K562 (cell line): ENCODE measurements at regions not wholly inside any gene's neighbourhood (a gene's known extent, or its start where the extent isn't known, plus 50 kb on each side); places are given as distances from the start of the nearest gene placed in this dataset.

Source experiments
- ATAC-seq: fragments of 200-7000 bp; cut with Tn5 transposase; 3 replicates; pipeline ENCODE4 v1.9.1; 2020; ENCODE audit warnings: moderate library complexity
- BruUV-seq: library from RNA; stranded (reverse); fragments of 400-500 nt; replicated peaks from 2 replicates; lab custom pipeline; 2021; lab: Mats Ljungman, UMichigan
- CTCF ChIA-PET: fragments of 300-600 bp; formaldehyde crosslinking; extraction: SDS; loops from one replicate; lab custom pipeline; 2021; ENCODE audit warnings: low intra/inter-chr PET ratio; lab: Yijun Ruan, JAX
- POLR2A ChIA-PET: fragments of 300-600, 350-650 bp; sonication (Branson Sonifier 250); formaldehyde crosslinking; extraction: SDS; loops from one replicate; lab custom pipeline; 2021; ENCODE audit warnings: antibody characterized with exemption, inconsistent platforms; lab: Yijun Ruan, JAX
- DNase-seq, 4 experiments: peaks; one replicate each; pipeline versions ENCODE4 v3.0.0 to v3.0.0-alpha.2; 2011 to 2018; ENCODE audit warnings: low spot score in 3 of 4, mixed read lengths in 3 of 4; ENCODE audit errors: extremely low read depth in 1 of 4
- FAIRE-seq: peaks from 2 replicates; lab custom pipeline; 2011; peaks lifted over from hg19 to GRCh38; lab: Jason Lieb, UNC
- H2AFZ ChIP-seq: 2 replicates; pipeline ENCODE4 v1.6.0; 2011; ENCODE audit warnings: low read depth, low read length, control low read depth, inconsistent platforms
- H3K27ac ChIP-seq: fragments of 200-600 bp; 3 replicates; pipeline ENCODE4 v1.8.0; 2011; ENCODE audit warnings: low read depth, mild to moderate bottlenecking, control low read depth, inconsistent platforms, low read length, moderate library complexity, mixed read lengths; ENCODE audit errors: extremely low read depth
- H3K27me3 ChIP-seq, 2 experiments: fragments of 300-600 bp in 1 of 2; 2 replicates in 1 of 2; 3 replicates in 1 of 2; pipeline versions ENCODE4 v1.6.0 to v1.8.0; 2011; ENCODE audit warnings: inconsistent platforms in 2 of 2, low read length in 2 of 2, mild to moderate bottlenecking in 1 of 2, mixed read lengths in 1 of 2, moderate library complexity in 1 of 2; ENCODE audit not compliant: control insufficient read depth in 2 of 2, insufficient read depth in 2 of 2
- H3K36me3 ChIP-seq: fragments of 300-600 bp; 3 replicates; pipeline ENCODE4 v1.8.0; 2011; ENCODE audit warnings: mild to moderate bottlenecking, low read length, inconsistent platforms; ENCODE audit not compliant: control insufficient read depth, insufficient read depth
- H3K4me1 ChIP-seq, 2 experiments: fragments of 200-600 bp in 1 of 2; replicated peaks in 1 of 2; 2 replicates in 1 of 2; 3 replicates in 1 of 2; pipeline versions ENCODE4 v1.5.1 to v1.8.0; 2011; ENCODE audit warnings: inconsistent platforms in 2 of 2, low read length in 2 of 2, mild to moderate bottlenecking in 1 of 2, mixed read lengths in 1 of 2, moderate library complexity in 1 of 2; ENCODE audit not compliant: control insufficient read depth in 2 of 2, insufficient read depth in 2 of 2
- H3K4me2 ChIP-seq: 2 replicates; pipeline ENCODE4 v1.6.1; 2011; ENCODE audit warnings: low read length, control low read depth, inconsistent platforms, mixed read lengths; ENCODE audit not compliant: insufficient read depth
- H3K4me3 ChIP-seq: fragments of 200-600 bp; sonication (generic), shearing (Covaris generic); 2 replicates; pipeline ENCODE4 v1.5.1; 2016; ENCODE audit warnings: control low read depth, inconsistent platforms
- H3K79me2 ChIP-seq: fragments of 200-600 bp; 3 replicates; pipeline ENCODE4 v1.8.0; 2011; ENCODE audit warnings: low read length, inconsistent platforms; ENCODE audit not compliant: control insufficient read depth, insufficient read depth
- H3K9ac ChIP-seq, 2 experiments: 2 replicates each; pipeline versions ENCODE4 v1.6.0 to v1.6.1; 2011; ENCODE audit warnings: low read depth in 2 of 2, low read length in 2 of 2, control low read depth in 1 of 2, inconsistent platforms in 1 of 2, mild to moderate bottlenecking in 1 of 2, mixed read lengths in 1 of 2; ENCODE audit not compliant: insufficient read depth in 1 of 2
- H3K9me1 ChIP-seq: one replicate; pipeline ENCODE4 v1.6.0; 2011; ENCODE audit warnings: inconsistent platforms, mild to moderate bottlenecking, low read length, moderate library complexity; ENCODE audit not compliant: control insufficient read depth, insufficient read depth
- H3K9me3 ChIP-seq: replicated peaks from 2 replicates; pipeline ENCODE4 v1.5.1; 2011; ENCODE audit warnings: low read depth, low read length, inconsistent platforms; ENCODE audit not compliant: control insufficient read depth, insufficient read depth
- H4K20me1 ChIP-seq: replicated peaks from 2 replicates; pipeline ENCODE4 v1.6.1; 2011; ENCODE audit warnings: low read length, inconsistent platforms, mixed read lengths; ENCODE audit not compliant: control insufficient read depth, insufficient read depth
- BRCA1 ChIP-seq, 2 experiments: fragments of 450-650 bp in 1 of 2; sonication (generic) in 1 of 2; formaldehyde crosslinking in 1 of 2; IDR thresholded peaks; 2 replicates each; pipeline versions ENCODE4 v1.5.0 to v1.6.1; 2017 to 2020; ENCODE audit warnings: mild to moderate bottlenecking in 1 of 2, missing genetic modification reagents in 1 of 2
- DDX20 ChIP-seq: fragments of 450-650 bp; IDR thresholded peaks from 2 replicates; pipeline ENCODE4 v1.6.1; 2016; ENCODE audit warnings: missing genetic modification characterization, low read depth, mild to moderate bottlenecking, missing compliant biosample characterization, moderate library complexity
- GABPA ChIP-seq: fragments of 200-800 bp; sonication (Bioruptor generic); conservative IDR thresholded peaks from 2 replicates; pipeline ENCODE4 v1.6.1; 2016; ENCODE audit warnings: low read depth, missing genetic modification characterization, missing compliant biosample characterization
- GTF2A2 ChIP-seq: IDR thresholded peaks from 2 replicates; pipeline ENCODE4 v1.6.1; 2016; ENCODE audit warnings: mild to moderate bottlenecking, missing genetic modification characterization, missing compliant biosample characterization
- HNRNPLL ChIP-seq: fragments of 200-400 bp; formaldehyde crosslinking; IDR thresholded peaks from 2 replicates; pipeline ENCODE4 v1.6.1; 2017; ENCODE audit warnings: low read length, low read depth, mild to moderate bottlenecking; ENCODE audit not compliant: poor library complexity, severe bottlenecking
- IRF2 ChIP-seq: sonication (generic); formaldehyde crosslinking; IDR thresholded peaks from 2 replicates; pipeline ENCODE4 v1.8.1; 2022; ENCODE audit warnings: mild to moderate bottlenecking, missing genetic modification reagents
- KDM4B ChIP-seq, 2 experiments: fragments of 450-650 bp in 1 of 2; sonication (generic) in 1 of 2; IDR thresholded peaks; 2 replicates each; pipeline ENCODE4 v1.6.1; 2016 to 2017; ENCODE audit warnings: borderline replicate concordance in 2 of 2, antibody characterized with exemption in 1 of 2, low read depth in 1 of 2, mild to moderate bottlenecking in 1 of 2
- KLF1 ChIP-seq: fragments of 450-650 bp; IDR thresholded peaks from 2 replicates; pipeline ENCODE4 v1.6.1; 2016; ENCODE audit warnings: missing genetic modification characterization, missing compliant biosample characterization
- PBX2 ChIP-seq, 2 experiments: IDR thresholded peaks in 1 of 2; conservative IDR thresholded peaks in 1 of 2; 2 replicates each; pipeline ENCODE4 v1.6.1; 2016; ENCODE audit warnings: low read depth in 2 of 2, mild to moderate bottlenecking in 1 of 2, missing compliant biosample characterization in 1 of 2, missing genetic modification characterization in 1 of 2, moderate library complexity in 1 of 2
- PHB2 ChIP-seq: fragments of 450-650 bp; IDR thresholded peaks from 2 replicates; pipeline ENCODE4 v1.6.1; 2017; ENCODE audit warnings: low read depth
- POLR2G ChIP-seq: fragments of 200-400 bp; formaldehyde crosslinking; IDR thresholded peaks from 2 replicates; pipeline ENCODE4 v1.6.1; 2017; ENCODE audit warnings: low read depth, mild to moderate bottlenecking, antibody characterized with exemption, low read length, moderate library complexity
- RBM14 ChIP-seq: fragments of 200-400 bp; formaldehyde crosslinking; IDR thresholded peaks from 2 replicates; pipeline ENCODE4 v1.6.1; 2018; ENCODE audit warnings: low read depth, mild to moderate bottlenecking, low read length, moderate library complexity, borderline replicate concordance; ENCODE audit not compliant: insufficient read depth
- SIX5 ChIP-seq, 2 experiments: IDR thresholded peaks; 2 replicates each; pipeline ENCODE4 v1.6.1; 2011; ENCODE audit warnings: low read length in 2 of 2, borderline replicate concordance in 1 of 2, low read depth in 1 of 2, mild to moderate bottlenecking in 1 of 2, moderate library complexity in 1 of 2; ENCODE audit not compliant: insufficient read depth in 1 of 2
- SMAD4 ChIP-seq: fragments of 250-450 bp; sonication (Bioruptor Pico); conservative IDR thresholded peaks from 2 replicates; pipeline ENCODE4 v1.8.0; 2021; ENCODE audit warnings: inconsistent platforms, mild to moderate bottlenecking, moderate library complexity
- TGIF2 ChIP-seq: sonication (generic); formaldehyde crosslinking; IDR thresholded peaks from 2 replicates; pipeline ENCODE4 v1.8.1; 2022; ENCODE audit warnings: mild to moderate bottlenecking, missing genetic modification reagents, moderate library complexity
- XRCC5 ChIP-seq: fragments of 200-400 bp; formaldehyde crosslinking; IDR thresholded peaks from 2 replicates; pipeline ENCODE4 v1.6.1; 2017; ENCODE audit warnings: low read depth, mild to moderate bottlenecking, low read length
- ZKSCAN8 ChIP-seq: fragments of 200-800 bp; sonication (Bioruptor generic); IDR thresholded peaks from 2 replicates; pipeline ENCODE4 v1.6.1; 2016; ENCODE audit warnings: missing genetic modification characterization, missing compliant biosample characterization
- ZNF717 ChIP-seq: fragments of 250-450 bp; sonication (Bioruptor Pico); IDR thresholded peaks from 2 replicates; pipeline ENCODE4 v1.5.0; 2021
- ZNF830 ChIP-seq: fragments of 250-450 bp; sonication (Bioruptor Pico); IDR thresholded peaks from 2 replicates; pipeline ENCODE4 v1.5.0; 2021; ENCODE audit warnings: mild to moderate bottlenecking
- WGBS: fragments of 100-300 bp; shearing (Covaris generic); methylation state at CpG from one replicate; pipeline ENCODE4 v1.1.6; 2016; ENCODE audit warnings: low coverage, mixed read lengths; ENCODE audit not compliant: insufficient coverage; ENCODE audit errors: missing lambda C conversion rate; 5-methylcytosine and 5-hydroxymethylcytosine counted together
- in situ Hi-C: fragments of 300-500 bp; cut with MboI; formaldehyde crosslinking; loops from 4 replicates; pipeline ENCODE4 v1.15.0; 2018; ENCODE audit warnings: inconsistent platforms, mixed read lengths
- intact Hi-C: fragments of 100-400 bp; cut with micrococcal nuclease; formaldehyde crosslinking; loops from 2 replicates; pipeline ENCODE4 v1.14.2; 2022
- TF ChIP-seq, protein P1 (sequence below): fragments of 450-650 bp; IDR thresholded peaks from 2 replicates; pipeline ENCODE4 v1.6.1; 2016; ENCODE audit warnings: borderline replicate concordance

GRCh38 chr3:102736975-102737304 lies 302.1 kb downstream of the ZPLD1 start:
- Histone ChIP-seq H4K20me1 (no peaks in the 10 kb centered on the region), H3K27ac (no peak overlapping the region), H3K79me2 (no peaks in the 10 kb centered on the region), H3K36me3 (no peaks in the 10 kb centered on the region), H2AFZ (no peak overlapping the region), H3K9ac (no peak overlapping the region), H3K4me1 (no peaks in the 10 kb centered on the region), H3K9me1 (no peaks in the 10 kb centered on the region), H3K4me3 (no peak overlapping the region), H3K27me3 (no peaks in the 10 kb centered on the region), H3K9me3 (no peaks in the 10 kb centered on the region), H3K4me2 (no peak overlapping the region)
- in situ Hi-C loops (no loop called here), intact Hi-C loops (no loop called here)
- no peak for ATAC-seq
- BruUV-seq, result no TSS peak
- TF ChIP-seq XRCC5 (no peak), DDX20 (tag) (no peak), ZKSCAN8 (CRISPR knock-in tag) (no peak), POLR2G (no peak), SIX5 (IDR thresholded peaks at IDR 0.05; ENCODE audit: borderline replicate concordance in 1 of 2, insufficient read depth in 1 of 2, low read depth in 1 of 2, low read length in 2 of 2) (no peak), GTF2A2 (tag) (no peak), IRF2 (CRISPR knock-in tag) (no peak), ZNF830 (CRISPR knock-in tag) (no peak), PBX2 (CRISPR knock-in tag; IDR thresholded peaks at IDR 0.05; ENCODE audit: low read depth) (no peak), PBX2 (tag; conservative IDR thresholded peaks at IDR 0.05; ENCODE audit: low read depth) (no peak), PHB2 (no peak), ZNF717 (CRISPR knock-in tag) (no peak), SMAD4 (CRISPR knock-in tag) (no peak), HNRNPLL (no peak), KDM4B (IDR thresholded peaks at IDR 0.05; ENCODE audit: borderline replicate concordance in 2 of 2, low read depth in 1 of 2) (no peak), KLF1 (no peak), BRCA1 (IDR thresholded peaks at IDR 0.05) (no peak), BRCA1 (CRISPR knock-in tag; IDR thresholded peaks at IDR 0.05) (no peak), GABPA (tag) (no peak), RBM14 (no peak), TGIF2 (CRISPR knock-in tag) (no peak)
- TF ChIP-seq, protein P1, sequence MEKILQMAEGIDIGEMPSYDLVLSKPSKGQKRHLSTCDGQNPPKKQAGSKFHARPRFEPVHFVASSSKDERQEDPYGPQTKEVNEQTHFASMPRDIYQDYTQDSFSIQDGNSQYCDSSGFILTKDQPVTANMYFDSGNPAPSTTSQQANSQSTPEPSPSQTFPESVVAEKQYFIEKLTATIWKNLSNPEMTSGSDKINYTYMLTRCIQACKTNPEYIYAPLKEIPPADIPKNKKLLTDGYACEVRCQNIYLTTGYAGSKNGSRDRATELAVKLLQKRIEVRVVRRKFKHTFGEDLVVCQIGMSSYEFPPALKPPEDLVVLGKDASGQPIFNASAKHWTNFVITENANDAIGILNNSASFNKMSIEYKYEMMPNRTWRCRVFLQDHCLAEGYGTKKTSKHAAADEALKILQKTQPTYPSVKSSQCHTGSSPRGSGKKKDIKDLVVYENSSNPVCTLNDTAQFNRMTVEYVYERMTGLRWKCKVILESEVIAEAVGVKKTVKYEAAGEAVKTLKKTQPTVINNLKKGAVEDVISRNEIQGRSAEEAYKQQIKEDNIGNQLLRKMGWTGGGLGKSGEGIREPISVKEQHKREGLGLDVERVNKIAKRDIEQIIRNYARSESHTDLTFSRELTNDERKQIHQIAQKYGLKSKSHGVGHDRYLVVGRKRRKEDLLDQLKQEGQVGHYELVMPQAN, result no peak
- ChIA-PET POLR2A (no interaction called here), CTCF (no interaction called here)
- DNase-seq, result no peak
- no peak for FAIRE-seq
- 0% methylated on average over 2 of the region's 2 CpGs for WGBS
